ENCODE measurements at regions not wholly inside any gene's neighbourhood (a gene's known extent, or its start where the extent isn't known, plus 50 kb on each side); places are given as distances from the start of the nearest gene placed in this dataset.

GRCh38 chr2:6498841-6499240 is 366.9 kb downstream of the CMPK2 start:
- TF ChIP-seq POLR2AphosphoS5 (IDR thresholded peaks at IDR 0.05; ENCODE audit: low read depth, low read length) (no peak), FOXP2 (optimal IDR thresholded peaks at IDR 0.05; ENCODE audit: borderline replicate concordance, extremely low read depth, extremely low read length, insufficient read depth) (no peak), SIN3A (IDR thresholded peaks at IDR 0.05; ENCODE audit: borderline replicate concordance, insufficient read depth, low read length) (no peak), REST (IDR thresholded peaks at IDR 0.05; ENCODE audit: insufficient read depth in 1 of 2, low read depth in 2 of 2, low read length in 2 of 2) (no peak), TAF1 (IDR thresholded peaks at IDR 0.05; ENCODE audit: borderline replicate concordance, insufficient read depth, low read length) (no peak)

Measured in PFSK-1 (cell line).